HG03045 (cell line): ENCODE measurements at regions not wholly inside any gene's neighbourhood (a gene's known extent, or its start where the extent isn't known, plus 50 kb on each side); places are given as distances from the start of the nearest gene placed in this dataset.
"Not testable (repeated sequence)": the region's sequence is repeated elsewhere in the genome, so short reads cannot be mapped to it uniquely, and the experiment has no call there.

ENCODE experiments used
- ATAC-seq: cut with Tn5 transposase; IDR thresholded peaks from one replicate; pipeline ENCODE4 v1.9.1; 2021; ENCODE audit warnings: mild to moderate bottlenecking, moderate library complexity; ENCODE audit not compliant: unreplicated experiment

DNA sequence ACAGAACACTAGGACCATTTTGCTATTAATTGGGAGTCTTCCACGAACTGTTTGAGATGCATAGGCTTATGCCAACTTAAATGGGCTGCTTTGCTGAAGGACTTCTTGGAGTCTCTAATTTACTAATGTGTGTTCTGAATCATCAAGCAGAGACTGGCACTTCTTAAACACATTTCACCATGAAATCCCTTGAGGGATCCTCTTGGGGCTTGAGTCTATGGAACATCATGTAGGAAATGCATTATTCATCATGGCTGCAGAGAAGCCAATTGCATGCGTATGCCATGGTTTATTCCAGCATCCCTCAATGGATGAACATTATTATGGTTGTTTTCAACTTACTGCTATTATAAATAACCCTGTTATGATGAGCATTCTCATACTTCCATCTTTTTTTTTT lies 73.4 kb downstream of the FGD2 start:
- ATAC-seq, result no peak

DNA sequence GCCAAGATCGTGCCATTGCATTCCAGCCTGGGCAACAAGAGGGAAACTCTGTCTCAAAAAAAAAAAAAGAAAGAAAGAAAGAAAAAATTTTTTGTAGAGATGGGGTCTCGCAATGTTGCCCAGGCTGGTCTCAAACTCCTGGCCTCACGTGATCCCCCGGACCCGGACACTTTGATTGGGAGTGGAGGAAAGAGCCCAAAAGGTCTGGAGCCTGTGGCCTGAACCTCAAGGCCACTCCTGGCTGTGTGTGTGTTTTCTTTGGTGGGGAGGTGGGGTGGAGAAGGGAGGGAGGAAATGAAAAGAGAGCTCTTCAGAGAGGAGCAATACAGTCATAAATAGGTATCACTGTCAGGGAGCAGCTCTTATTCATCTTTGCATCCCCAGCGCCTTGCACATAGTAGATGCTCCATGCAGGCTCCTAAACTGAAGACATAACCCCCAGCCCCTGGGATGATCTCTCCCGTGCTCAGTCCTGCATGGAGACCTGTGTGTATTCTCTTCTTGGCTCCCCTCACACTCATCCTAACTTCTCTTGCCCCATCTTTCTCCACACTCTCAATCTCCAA lies 75.7 kb downstream of the FGD2 start:
- ATAC-seq, result no peak

DNA sequence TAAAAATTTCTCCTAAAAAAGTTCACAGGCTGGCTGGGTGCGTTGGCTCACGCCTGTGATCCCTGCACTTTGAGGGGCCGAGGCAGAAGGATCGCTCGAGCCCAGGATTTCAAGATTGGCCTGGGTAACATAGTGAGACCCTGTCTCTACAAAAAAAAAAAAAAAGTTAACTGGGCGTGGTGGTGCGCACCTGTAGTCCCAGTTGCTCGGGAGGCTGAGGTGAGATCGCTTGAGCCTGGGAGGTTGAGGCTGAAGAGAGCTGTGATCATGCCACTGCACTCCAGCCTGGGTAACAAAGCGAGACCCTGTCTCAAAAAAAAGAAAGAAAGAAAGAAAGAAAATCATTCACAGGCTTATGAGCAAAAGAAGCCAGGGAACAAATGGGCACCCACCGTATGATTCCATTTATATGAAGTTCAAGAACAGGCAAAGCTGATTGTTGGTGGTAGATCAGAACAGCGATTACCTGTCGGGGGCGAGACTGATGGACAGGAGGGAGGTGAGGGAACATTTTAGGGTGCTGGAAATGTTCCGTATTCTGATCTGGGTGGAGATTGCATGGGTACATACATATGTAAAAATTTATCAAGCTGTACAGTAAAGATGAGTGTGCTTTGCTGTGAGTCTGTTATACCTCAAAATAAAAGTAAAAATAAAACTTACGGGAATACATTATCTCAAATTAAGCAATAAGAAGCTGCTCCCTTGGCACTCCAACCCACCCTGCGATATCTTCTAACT lies 77.1 kb downstream of the FGD2 start:
- no peak for ATAC-seq

DNA sequence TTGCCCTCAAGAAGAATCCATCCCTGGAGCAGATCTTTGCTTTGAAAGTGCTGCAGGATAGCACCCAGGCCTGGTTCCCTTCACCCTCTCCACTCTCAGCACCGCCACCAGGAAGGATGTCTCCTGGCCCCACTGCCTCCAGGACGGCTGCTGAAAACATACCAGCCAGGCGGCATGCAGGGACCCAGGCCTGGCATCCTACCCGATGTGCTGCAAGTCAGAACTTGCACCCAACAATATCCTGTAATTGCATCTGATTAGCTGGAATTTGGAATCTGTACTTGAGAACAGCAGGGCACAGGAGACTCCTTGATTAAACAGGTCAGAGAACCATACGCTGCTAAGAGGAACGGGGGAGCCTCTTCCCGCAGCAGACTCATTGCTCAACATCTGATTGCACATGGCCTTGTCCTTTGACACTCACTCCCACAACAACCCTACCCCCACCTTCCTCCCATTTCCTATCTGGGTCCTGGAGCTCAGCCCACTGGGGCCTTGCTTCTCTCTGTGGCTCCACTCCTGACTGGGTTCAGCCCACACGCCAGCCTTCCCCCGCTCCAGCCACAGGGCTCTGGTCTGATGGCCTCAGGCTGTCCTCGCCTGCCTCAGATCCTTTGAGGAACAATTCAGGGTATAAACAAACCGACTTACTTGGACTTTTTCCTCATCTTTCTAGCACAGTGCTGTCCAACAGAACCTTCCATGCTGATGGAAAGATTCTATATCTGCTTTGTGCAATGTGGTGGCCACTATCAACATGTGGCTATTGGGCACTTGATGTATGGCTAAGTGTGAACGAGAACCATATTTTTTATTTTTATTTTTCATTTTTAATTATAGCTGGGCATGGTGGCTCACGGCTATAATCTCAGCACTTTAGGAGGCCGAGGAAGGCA lies 78.0 kb downstream of the FGD2 start:
- no peak for ATAC-seq

DNA sequence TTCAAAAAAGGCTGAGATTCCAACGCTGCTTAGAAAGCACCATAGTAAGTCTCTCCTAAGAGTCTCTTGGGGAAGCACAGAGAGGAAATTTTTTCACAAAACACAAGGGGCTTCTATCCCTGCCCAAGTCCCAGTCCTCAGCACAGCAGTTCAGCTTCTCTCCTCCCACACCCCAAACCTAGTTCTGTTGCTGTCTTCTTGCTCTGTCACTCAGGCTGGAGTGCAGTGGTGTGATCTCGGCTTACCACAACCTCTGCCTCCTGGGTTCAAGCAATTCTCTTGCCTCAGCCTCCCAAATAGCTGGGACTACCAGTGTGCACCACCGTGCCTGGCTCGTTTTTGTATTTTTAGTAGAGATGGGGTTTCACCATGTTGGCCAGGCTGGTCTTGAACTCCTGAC lies 79.2 kb downstream of the FGD2 start:
- ATAC-seq, result not testable (repeated sequence)

DNA sequence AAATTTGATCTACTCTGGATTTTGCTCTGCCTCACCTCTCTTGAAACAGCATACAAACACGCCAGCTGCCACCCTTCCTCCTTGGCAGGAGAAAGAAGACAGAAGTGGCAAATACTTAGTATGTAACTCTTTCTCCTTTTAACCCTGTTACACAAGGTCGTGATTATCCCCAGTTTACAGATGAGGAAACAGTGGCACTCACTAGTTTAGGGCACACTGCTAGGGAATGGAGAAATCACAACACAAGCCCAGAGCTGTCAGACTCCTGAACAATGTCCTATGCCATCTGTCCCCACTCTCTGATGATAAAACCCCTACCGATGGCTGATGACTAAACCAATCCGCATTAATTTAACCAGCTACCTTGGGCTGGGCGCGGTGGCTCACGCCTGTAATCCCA lies 79.7 kb downstream of the FGD2 start:
- ATAC-seq, result no peak

DNA sequence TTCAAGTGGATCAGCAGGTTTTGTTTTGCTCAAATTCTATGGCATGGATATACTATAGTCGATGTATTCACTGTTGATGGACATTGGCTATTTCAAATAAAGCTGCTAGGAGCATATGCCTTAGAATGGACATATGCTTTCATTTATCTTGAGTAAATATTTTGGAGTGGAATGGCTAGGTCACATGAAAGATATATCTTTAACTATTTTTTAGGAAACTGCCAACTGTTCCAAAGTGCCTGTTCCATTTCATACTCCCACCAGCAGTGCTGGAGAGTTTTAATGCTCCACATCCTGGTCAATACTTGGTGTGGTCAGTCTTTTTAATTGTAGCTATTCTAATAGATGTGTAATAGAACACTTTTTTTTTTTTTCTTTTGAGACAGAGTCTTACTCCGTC lies 81.1 kb upstream of the PIM1 start:
- no peak for ATAC-seq

DNA sequence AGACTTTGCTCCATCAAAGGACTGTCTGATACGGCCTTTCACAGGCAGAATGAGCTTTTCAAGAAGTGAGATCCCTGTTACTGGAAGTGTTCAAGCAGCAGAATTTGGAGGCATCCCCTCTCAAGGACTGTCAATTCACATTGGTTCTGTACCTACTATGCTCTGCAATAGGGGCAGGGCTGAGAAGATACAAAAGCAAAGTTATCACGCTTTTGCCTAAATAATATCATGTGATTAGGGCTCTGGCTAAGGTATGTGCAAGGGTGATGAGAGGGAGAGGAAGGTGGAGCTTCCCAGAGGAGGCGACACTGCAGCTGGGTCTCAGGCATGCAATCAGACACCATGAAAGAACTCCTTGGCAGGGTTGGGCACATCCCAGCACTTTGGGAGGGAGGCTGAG lies 80.2 kb upstream of the PIM1 start:
- ATAC-seq, result no peak

DNA sequence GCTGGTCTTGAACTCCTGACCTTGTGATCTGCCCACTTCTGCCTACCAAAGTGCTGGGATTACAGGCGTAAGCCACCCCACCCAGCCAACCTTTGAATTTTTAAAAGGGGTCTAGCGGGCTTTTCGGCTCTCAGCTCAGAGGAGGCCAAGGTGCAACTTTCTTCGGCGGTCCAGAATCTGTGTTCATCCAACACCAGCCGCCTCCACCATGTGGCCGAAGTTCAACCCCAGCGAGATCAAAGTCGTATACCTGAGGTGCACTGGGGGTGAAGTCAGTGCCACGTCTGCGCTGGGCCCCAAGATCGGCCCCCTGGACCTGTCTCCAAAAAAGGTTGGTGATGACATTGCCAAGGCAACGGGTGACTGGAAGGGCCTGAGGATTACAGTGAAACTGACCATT lies 78.8 kb upstream of the PIM1 start:
- ATAC-seq, result not testable (repeated sequence)

DNA sequence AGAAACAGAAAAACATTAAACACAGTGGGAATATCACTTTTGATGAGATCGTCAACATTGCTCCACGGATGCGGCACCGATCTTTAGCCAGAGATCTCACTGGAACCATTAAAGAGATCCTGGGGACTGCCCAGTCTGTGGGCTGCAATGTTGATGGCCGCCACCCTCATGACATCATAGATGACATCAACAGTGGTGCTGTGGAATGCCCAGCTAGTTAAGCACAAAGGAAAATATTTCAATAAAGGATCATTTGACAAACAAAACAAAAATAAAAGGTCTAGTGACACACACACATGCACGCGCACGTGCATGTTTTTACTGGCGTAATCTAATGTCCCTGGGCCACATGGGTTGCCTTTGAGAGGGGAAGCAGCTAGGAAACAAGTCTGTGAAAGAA lies 78.4 kb upstream of the PIM1 start:
- ATAC-seq, result not testable (repeated sequence)

DNA sequence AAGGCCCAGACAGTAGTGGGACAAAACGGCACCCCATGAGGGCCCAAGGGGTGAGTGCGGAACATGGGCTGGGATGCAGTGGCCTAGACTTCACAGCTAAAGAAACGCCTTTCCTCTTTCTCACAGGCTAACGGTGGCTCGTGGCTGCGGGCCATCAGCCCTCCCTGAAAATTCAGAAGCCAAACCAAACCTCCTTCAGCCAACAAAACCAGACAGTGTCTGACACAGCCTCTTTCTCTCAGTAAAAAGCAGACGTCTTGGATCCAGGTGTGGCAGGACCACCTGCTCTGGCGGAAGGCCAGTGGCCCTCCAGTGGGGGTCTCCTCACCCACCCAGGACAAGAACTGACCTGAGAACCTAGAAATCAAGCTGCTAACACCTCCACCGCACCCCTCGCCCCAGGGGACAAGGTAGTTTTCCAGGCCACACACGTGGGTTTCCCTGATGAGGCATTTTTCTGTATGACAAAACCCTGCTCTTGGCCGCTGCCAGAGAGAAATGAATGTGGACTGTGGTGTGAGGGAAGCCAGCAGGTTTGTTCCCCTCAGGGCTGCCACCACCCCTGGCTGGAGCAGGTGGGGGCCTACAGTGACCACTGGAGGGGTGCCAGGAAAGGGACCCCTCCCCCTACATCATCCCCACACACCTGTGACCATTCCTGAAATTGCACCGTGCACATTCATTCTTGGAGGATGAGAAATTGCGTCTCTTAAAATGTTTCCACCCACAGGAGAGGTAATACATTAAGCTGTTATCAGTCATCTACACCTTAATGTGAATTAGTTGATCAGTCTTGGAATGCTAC lies 76.8 kb upstream of the PIM1 start:
- ATAC-seq, result no peak

DNA sequence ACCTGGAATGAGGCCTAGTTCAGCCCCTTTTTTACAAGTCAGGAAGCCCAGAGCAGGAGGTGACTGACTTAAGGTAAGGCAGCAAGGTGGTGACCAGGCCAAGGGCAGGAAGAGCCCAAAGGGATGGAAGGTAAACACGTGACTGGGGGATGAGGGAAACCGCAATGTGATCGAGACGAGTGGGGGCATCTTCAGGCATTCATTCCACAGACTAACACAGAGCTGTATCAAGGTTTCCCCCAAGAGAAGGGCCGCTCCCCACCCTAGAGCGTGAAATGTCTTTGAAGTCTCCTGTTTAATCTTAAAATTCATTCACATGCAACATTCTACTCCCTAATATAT lies 76.3 kb upstream of the PIM1 start:
- no peak for ATAC-seq

DNA sequence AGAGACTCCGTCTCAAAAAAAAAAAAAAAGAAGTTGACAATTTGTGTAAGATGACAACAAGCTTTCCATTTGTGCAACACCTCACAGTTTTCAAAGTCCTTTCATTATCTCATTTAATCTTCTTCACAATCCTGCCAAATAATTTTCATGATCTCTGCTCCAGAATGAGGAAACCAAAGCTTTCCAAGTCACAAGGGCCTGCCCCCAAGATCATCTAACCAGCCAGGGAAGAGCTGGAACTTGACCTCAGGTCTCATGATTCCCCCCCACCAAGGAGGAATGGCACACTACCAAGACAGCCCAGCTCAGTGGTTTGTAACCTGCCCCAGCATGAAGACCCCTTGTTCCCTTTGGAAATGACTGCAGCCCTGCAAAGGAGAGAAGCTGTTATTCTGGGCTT lies 74.0 kb upstream of the PIM1 start:
- no peak for ATAC-seq

DNA sequence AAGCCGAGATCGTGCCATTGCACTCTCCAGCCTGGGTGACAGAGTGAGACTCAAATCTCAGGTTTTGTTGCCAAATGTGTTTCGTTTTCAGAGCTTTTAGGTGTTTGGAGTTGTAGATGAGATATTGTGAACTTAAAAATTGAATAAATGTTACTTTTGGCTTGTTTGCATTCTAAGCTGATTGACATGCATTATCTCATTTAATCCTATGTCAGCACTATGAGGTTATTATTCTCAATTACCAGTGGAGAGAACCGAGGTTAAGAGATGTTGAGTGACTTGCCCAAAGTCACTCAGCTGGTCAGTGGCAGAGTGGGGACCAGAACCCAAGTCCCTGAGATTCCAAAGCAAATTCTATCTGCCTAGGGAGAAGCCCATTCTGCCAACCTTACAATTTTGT lies 72.6 kb upstream of the PIM1 start:
- no peak for ATAC-seq

DNA sequence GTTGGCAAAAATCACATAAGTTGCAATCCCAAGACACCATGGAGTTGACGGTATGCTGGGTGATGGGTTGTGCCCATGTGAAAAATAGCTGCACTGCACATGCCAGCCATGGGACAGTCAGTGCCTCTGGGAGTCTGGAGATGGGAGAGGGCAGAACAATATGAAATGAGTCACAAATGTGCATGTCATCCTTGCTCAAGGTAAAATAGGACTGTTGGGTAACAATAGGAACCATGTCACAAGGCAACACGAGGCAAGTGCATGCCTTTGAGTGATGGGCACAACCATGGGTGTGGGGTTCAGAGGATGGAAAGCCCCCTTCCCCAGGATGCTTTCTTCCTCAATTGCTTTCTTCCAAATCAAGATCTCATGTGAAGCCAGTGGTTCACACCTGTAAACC lies 70.5 kb upstream of the PIM1 start:
- no peak for ATAC-seq

DNA sequence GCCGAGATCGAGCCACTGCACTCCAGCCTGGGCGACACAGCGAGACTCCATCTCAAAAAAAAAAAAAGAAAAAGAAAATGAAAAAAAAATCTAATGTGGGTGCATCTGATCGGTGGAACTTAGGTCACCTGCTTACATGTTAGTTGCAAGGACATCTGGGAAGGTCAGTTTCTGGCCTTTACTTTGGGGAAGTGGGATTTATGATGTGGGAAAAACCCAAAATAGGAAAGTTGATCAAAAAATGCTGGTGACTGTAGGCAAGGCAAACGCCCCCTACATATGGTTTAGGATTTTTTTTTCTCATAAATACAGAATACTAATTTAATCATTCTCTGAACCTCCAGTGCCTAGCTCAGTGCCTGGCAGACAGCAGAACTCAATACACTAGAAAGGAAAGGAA lies 69.2 kb upstream of the PIM1 start:
- ATAC-seq, result no peak

DNA sequence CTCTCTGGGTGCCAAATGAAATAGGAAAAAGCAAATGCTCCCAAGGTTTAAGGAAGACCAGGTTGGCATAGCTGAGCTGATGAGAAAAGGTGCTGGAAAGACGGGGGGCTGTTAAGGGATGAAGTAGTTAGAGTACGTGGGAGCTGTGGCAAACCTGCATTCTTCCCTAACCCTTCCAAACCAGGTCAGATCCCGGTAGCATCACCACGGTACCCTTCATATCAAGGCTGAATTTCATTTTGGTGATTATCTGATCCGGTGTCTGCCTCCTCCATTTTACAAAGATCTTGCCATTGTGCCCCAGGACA lies 68.0 kb upstream of the PIM1 start:
- ATAC-seq, result no peak

DNA sequence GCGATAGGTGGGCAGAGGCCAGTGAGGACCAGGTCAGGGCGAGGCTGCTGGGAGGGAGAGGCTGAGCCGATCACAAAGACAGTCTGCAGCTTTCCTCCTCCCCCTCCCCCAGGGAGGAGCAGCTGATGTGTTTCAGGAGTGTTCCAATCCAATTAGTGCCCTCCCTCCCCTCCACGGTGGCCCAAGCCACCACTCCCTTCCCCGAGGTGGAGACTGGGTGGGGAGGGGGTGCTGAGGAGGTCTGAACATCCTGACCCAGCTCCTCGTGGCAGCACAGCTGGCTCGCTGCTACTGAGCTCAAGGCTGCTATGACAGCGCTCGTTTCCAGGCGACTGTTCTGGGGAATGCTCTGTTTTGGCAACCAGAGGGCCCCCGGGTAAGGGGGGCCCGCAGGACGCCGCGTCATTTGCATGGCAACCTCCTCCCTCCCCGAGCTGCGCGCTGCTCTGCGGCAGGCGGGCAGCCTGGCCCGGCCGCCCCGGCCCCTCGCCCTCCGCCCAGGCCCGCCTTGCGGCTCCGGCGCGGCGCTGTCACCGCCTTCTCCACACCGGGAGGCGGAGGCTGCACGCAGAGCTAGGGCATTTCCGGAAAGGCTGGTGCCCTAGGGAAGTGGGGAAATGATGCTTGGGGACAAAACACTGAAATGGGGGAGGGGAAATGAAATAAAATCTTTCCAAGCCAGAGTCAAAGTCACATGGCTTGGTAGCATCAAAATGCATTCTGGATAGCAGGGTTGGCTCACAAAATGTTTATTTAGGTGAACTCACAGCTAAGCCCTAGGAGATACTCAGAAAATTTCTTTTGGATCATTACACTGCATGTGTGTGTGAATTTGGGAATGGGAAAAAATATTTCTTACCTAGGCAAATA lies 67.4 kb upstream of the PIM1 start:
- peak; percentile 75 for ATAC-seq

DNA sequence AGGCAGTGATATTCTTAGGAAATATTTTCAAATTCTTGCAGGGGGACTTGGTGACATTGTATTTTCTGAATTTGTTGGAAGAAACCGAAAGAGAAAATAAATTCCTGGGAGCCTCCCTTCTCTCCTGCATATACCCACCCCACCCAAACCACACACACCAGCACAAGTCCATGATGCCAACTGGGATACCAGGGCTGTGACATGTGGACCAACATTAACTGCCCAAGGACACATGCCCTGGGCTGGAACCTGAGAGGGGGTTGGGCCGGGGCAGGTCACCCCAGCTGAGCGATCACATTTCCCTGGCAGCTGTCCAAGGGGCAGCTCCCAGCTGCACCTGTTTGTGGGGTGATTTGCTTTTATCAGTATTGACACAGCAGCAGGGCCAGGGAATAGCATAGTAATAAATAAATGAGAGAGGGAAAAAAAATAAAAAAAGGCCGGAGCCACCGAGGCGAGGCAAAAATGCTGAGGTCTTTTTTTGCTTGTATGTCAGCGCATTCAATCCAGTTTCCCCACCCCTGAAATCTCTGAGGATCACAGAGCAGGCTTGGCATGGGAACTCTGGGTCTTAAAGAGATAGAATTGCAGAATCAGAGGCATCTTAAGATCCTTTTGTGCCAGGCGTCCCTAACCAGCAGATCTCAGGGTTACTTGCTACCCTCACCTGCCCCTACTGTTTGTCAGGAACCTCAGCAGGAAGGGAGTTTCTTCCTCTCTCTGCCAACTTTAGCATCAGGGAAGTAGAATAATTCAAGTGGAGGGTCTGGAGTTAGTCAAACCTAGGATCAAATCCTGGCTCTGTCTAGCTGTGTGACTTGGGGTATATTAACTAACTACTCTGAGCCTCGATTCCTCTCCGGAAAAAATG lies 66.5 kb upstream of the PIM1 start:
- no peak for ATAC-seq

DNA sequence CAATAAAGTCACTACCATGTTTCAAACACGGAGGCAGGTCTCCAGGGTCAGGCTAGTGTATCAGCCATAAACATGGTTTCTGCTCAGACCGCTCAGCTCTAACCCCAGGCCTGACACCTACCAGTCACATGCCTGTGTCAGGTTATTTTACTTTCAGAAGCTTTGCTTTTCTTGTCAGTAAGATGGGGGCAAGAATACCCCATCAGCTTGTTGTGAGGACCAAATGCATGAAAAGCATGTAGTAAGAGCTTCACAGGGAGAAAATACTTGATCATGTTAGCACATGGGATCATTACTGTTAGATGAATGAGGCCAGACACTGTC lies 65.2 kb upstream of the PIM1 start:
- ATAC-seq, result no peak
